Choroid plexus epithelial cell (primary cell): ENCODE measurements at regions not wholly inside any gene's neighbourhood (a gene's known extent, or its start where the extent isn't known, plus 50 kb on each side); places are given as distances from the start of the nearest gene placed in this dataset.

Experiments
- DNase-seq: peaks from one replicate; pipeline ENCODE4 v3.0.0-alpha.2; 2010; ENCODE audit warnings: low read depth
- H3K4me3 ChIP-seq: 2 replicates; pipeline ENCODE4 v1.5.1; 2011; ENCODE audit warnings: low read depth, mild to moderate bottlenecking, control low read depth, low read length, moderate library complexity
- TF ChIP-seq, protein P1 (sequence below): conservative IDR thresholded peaks from 2 replicates; pipeline ENCODE4 v1.5.1; 2011; ENCODE audit warnings: low read depth, mild to moderate bottlenecking, control low read depth, inconsistent platforms, low read length, moderate library complexity

DNA sequence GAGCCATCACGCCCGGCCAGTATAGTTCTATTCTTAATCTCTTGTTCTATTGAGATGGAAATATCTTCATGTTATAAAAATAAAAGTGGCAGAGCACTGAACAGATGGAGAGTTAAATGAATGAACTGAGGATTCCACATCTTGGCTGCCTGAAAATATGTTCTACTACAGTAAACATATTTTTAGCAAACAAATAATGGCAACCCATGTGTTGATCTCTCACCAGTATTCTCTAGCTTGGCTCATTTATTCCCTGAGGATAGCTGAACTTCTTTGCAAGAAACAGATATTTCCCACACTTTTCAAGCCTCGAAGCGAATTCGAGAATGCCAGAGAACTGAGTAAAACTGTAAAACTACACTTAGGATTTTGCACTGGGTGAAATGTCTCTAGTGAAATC lies 58.9 kb downstream of the DIRAS3 start:
- H3K4me3 ChIP-seq: no peak overlapping the region
- DNase-seq: no peak
- TF ChIP-seq, protein P1, sequence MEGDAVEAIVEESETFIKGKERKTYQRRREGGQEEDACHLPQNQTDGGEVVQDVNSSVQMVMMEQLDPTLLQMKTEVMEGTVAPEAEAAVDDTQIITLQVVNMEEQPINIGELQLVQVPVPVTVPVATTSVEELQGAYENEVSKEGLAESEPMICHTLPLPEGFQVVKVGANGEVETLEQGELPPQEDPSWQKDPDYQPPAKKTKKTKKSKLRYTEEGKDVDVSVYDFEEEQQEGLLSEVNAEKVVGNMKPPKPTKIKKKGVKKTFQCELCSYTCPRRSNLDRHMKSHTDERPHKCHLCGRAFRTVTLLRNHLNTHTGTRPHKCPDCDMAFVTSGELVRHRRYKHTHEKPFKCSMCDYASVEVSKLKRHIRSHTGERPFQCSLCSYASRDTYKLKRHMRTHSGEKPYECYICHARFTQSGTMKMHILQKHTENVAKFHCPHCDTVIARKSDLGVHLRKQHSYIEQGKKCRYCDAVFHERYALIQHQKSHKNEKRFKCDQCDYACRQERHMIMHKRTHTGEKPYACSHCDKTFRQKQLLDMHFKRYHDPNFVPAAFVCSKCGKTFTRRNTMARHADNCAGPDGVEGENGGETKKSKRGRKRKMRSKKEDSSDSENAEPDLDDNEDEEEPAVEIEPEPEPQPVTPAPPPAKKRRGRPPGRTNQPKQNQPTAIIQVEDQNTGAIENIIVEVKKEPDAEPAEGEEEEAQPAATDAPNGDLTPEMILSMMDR: no peak

- TF ChIP-seq, protein P1: no peak
These were observed 62.4 kb downstream of the DIRAS3 start for GRCh38 chr1:67988066-67988465.

GRCh38 chr1:67987046-67987799 lies 63.2 kb downstream of the DIRAS3 start:
- TF ChIP-seq, protein P1: no peak
- peak; percentile 93 for DNase-seq
- H3K4me3 ChIP-seq: no peak overlapping the region

More at GRCh38 chr1:67988066-67988465, 62.4 kb downstream of the DIRAS3 start:
- DNase-seq: peak; percentile 25
- no peak overlapping the region for H3K4me3 ChIP-seq

- TF ChIP-seq, protein P1: no peak
- H3K4me3 ChIP-seq: no peak overlapping the region
- DNase-seq: no peak
These were observed 66.6 kb downstream of the DIRAS3 start for GRCh38 chr1:67983867-67984266.

GRCh38 chr1:67980028-67980427 lies 70.4 kb downstream of the DIRAS3 start:
- H3K4me3 ChIP-seq: no peak overlapping the region
- TF ChIP-seq, protein P1: no peak
- DNase-seq: no peak

GRCh38 chr1:67979532-67979931 lies 70.9 kb downstream of the DIRAS3 start:
- DNase-seq: no peak
- TF ChIP-seq, protein P1: no peak
- no peak overlapping the region for H3K4me3 ChIP-seq
